ENCODE measurements at regions not wholly inside any gene's neighbourhood (a gene's known extent, or its start where the extent isn't known, plus 50 kb on each side); places are given as distances from the start of the nearest gene placed in this dataset.

GRCh38 chr22:47294222-47294532 is 531.7 kb downstream of the TBC1D22A start:
- Histone ChIP-seq H3K4me2 (no peak overlapping the region), H3K27ac (no peak overlapping the region), H3K27me3 (no peaks in the 10 kb centered on the region), H3K36me3 (no peaks in the 10 kb centered on the region), H4K20me1 (no peaks in the 10 kb centered on the region; a peak in 1 of 22 replicates), H3K4me1 (no peaks in the 10 kb centered on the region), H3K4me3 (no peak overlapping the region), H3K9me3 (replicated peaks in 1 of 11) (no peaks in the 10 kb centered on the region), H3K9ac (no peak overlapping the region)
- no peak for TF ChIP-seq Cebpa-rat (IDR thresholded peaks at IDR 0.05)

GRCh38 chr22:47293368-47294221 is 531.1 kb downstream of the TBC1D22A start:
- Histone ChIP-seq H3K36me3 (no peaks in the 10 kb centered on the region), H4K20me1 (no peaks in the 10 kb centered on the region; a peak in 1 of 22 replicates), H3K9me3 (replicated peaks in 1 of 11) (no peaks in the 10 kb centered on the region), H3K4me1 (no peaks in the 10 kb centered on the region), H3K4me2 (no peak overlapping the region), H3K9ac (no peak overlapping the region), H3K27ac (no peak overlapping the region), H3K27me3 (no peaks in the 10 kb centered on the region), H3K4me3 (no peak overlapping the region)
- TF ChIP-seq Cebpa-rat (IDR thresholded peaks at IDR 0.05) = no peak

DNA sequence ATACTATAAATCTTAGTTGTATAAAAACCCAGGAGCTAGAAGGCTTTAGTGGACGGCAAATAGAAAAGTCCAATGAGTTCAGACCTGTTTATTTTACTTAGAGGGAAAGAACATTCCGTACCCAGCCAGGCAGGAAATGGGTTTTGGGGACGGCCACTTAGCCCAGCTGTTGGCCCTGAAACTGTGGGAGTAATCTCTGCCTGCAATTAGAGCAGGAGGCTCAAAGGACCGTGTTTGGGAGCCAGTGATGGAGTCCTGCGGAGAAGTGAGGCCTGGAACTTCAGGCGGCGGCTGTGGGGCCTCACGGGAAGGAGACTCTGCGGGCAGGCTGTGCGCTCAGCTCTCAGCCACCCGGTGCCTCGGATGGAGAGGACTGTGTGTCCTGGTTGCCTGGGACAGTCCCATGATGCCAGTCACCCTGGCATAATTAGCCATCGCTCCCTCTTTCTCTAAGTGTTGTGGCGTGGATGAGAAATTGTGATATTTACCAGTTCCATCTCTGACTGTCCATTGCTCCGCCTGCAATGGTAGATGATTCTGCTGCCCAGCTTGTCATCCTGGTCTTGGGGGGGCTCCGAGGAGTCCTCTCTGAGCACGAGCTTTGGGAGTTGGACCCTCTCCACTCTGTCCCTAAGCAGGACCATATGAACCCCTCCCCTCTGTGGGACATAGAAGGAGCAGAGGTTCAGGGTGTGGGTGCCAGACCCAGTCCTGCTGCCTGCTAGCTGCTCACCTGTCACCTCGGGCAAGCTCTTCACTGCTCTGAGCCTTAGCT is 530.3 kb downstream of the TBC1D22A start:
- Histone ChIP-seq H3K36me3 (no peaks in the 10 kb centered on the region), H3K4me1 (no peaks in the 10 kb centered on the region), H3K4me3 (no peak overlapping the region), H3K27ac (no peak overlapping the region), H3K9me3 (replicated peaks in 1 of 11) (no peaks in the 10 kb centered on the region), H4K20me1 (no peaks in the 10 kb centered on the region; a peak in 1 of 22 replicates), H3K4me2 (no peak overlapping the region), H3K9ac (no peak overlapping the region), H3K27me3 (no peaks in the 10 kb centered on the region)
- TF ChIP-seq Cebpa-rat (IDR thresholded peaks at IDR 0.05) = no peak

DNA sequence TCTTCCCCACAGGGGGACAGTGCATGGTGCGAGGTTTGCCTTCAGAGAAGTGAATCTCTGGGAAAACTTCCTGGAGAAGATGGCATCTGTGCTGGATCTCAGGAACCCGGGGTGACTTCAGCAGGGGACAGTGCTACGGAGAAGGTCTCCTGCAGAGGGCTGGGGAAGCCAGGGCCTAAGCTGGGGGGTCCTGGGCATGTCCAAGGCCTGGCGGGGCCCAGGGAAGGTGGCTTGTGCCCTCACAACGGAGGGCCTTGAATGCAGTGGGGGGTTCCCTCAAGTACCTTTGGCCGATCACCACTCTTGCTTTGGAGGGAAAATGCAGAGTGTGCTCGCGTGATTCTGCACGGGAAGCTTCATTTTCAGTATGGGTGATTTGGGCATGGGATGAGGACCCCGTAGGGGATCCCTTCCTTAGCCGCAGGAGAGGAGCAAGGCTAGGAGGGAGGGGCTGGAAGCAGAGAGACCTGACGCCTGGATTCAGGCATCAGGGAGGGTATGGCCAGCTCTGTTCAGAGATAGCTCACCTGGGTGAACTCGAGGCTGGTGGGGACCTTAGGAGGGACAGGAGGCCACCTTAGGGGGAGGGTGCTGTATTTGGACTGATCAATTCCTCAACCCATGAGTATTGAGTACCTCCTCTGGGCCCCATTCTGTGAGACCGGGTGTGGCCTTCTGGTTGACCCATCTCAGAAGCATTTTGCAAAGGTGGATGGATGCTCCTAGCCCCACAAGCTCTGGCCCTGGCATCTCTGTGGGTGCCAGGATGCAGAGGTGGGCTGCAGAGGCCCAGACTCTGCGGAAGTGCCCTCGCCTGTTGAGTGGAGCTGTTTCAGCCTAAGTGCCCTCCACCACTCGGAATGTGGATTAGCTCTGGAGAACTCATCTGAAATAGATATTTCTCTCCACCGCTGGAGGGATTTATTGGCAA is 529.4 kb downstream of the TBC1D22A start:
- TF ChIP-seq Cebpa-rat (IDR thresholded peaks at IDR 0.05) = no peak
- Histone ChIP-seq H3K9ac (no peak overlapping the region), H4K20me1 (no peaks in the 10 kb centered on the region; a peak in 1 of 22 replicates), H3K4me3 (no peak overlapping the region), H3K4me1 (peaks cover 0 to 2% (median 0%) of the 10 kb centered on the region in 10 experiments; a peak in 1 of 20 replicates), H3K4me2 (no peak overlapping the region), H3K27me3 (no peaks in the 10 kb centered on the region), H3K9me3 (replicated peaks in 1 of 11) (no peaks in the 10 kb centered on the region), H3K36me3 (no peaks in the 10 kb centered on the region), H3K27ac (no peak overlapping the region)

DNA sequence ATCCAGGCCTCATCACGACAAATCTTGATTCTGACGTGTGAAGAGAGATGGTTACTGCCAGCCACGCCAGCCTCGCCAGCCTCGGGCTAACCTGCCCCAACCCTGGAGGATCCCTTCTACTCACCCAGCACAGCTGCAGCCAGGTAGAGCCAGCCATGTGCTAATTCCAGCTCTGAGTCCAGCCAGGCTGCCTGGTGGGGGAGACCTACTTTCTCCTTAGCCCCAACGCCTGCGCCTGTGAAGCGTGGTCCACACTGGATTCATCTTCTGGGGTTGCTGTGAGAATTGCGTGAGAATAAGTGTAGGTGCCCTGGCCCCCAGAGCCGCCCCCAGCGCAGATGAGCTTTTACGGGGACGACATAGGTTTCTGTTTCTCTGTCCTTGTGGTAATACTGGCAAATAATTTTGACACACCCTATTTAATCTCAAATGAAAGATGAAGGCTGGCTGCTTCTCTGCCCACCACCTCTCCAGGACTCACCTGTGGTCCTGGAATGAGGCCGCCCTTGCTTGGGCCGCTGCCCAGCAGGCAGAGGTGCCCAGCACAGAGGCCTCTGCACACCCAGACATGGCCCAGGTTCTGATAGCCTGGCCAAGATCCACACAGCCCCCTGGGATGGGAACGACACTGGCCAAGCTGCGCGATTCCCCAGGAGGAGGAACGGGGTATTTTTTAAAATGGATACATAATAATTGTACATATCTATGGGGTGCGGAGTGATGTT is 528.4 kb downstream of the TBC1D22A start:
- H3K4me2 ChIP-seq = no peak overlapping the region
- H3K9me3 ChIP-seq (replicated peaks in 1 of 11) = no peaks in the 10 kb centered on the region

GRCh38 chr22:47289336-47289985 is 527.0 kb downstream of the TBC1D22A start:
- H3K36me3 ChIP-seq = no peaks in the 10 kb centered on the region
- H3K27me3 ChIP-seq = no peaks in the 10 kb centered on the region
- H3K27ac ChIP-seq = no peak overlapping the region
- no peak overlapping the region for H3K4me2 ChIP-seq
- H4K20me1 ChIP-seq = no peaks in the 10 kb centered on the region; a peak in 2 of 22 replicates
- H3K4me3 ChIP-seq = no peak overlapping the region
- H3K4me1 ChIP-seq = peaks cover 0 to 6% (median 0%) of the 10 kb centered on the region in 10 experiments; a peak in 1 of 20 replicates
- TF ChIP-seq Cebpa-rat (IDR thresholded peaks at IDR 0.05) = no peak
- no peak overlapping the region for H3K9ac ChIP-seq
- H3K9me3 ChIP-seq (replicated peaks in 1 of 11) = no peaks in the 10 kb centered on the region

More for the DNA sequence above, 528.4 kb downstream of the TBC1D22A start:
- no peak overlapping the region for H3K9ac ChIP-seq
- H3K27me3 ChIP-seq = no peaks in the 10 kb centered on the region
- no peak overlapping the region for H3K4me3 ChIP-seq
- no peak overlapping the region for H3K27ac ChIP-seq
- H4K20me1 ChIP-seq = no peaks in the 10 kb centered on the region; a peak in 2 of 22 replicates
- H3K36me3 ChIP-seq = no peaks in the 10 kb centered on the region
- TF ChIP-seq Cebpa-rat (IDR thresholded peaks at IDR 0.05) = no peak
- H3K4me1 ChIP-seq = peaks cover 0 to 6% (median 0%) of the 10 kb centered on the region in 10 experiments; a peak in 1 of 20 replicates

DNA sequence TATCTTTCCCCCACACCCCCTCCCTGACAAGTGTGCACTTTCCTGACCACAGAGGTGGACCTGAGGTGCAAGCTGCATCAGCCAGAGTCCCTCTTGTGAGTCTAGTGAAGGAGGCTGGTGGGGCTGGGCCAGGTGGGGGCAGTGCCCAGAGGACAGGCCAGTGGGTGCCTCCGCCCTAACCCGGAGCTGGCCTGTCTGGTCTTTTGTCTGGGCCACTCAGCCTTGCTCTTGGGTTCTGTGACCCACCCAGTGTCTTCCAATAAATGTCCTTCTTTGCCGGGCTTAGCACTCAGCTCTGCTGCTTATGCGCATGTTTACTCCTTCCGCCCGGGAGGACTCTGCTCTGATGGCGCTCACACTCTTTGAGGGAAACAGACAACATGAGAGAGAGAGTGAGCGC is 526.2 kb downstream of the TBC1D22A start:
- H4K20me1 ChIP-seq = no peaks in the 10 kb centered on the region; a peak in 2 of 22 replicates
- H3K27ac ChIP-seq = no peak overlapping the region
- H3K9me3 ChIP-seq (replicated peaks in 1 of 11) = no peaks in the 10 kb centered on the region
- no peaks in the 10 kb centered on the region for H3K27me3 ChIP-seq
- no peak for TF ChIP-seq Cebpa-rat (IDR thresholded peaks at IDR 0.05)
- peaks cover 0 to 6% (median 0%) of the 10 kb centered on the region in 10 experiments; a peak in 1 of 20 replicates for H3K4me1 ChIP-seq
- H3K36me3 ChIP-seq = no peaks in the 10 kb centered on the region
- H3K4me3 ChIP-seq = no peak overlapping the region
- no peak overlapping the region for H3K4me2 ChIP-seq
- H3K9ac ChIP-seq = no peak overlapping the region

GRCh38 chr22:47287516-47287915 is 525.1 kb downstream of the TBC1D22A start:
- Histone ChIP-seq H3K36me3 (no peaks in the 10 kb centered on the region), H3K27me3 (no peaks in the 10 kb centered on the region), H3K4me1 (peaks cover 0 to 6% (median 0%) of the 10 kb centered on the region in 10 experiments; a peak in 1 of 20 replicates), H3K9me3 (replicated peaks in 1 of 11) (no peaks in the 10 kb centered on the region), H3K9ac (no peak overlapping the region), H3K4me3 (no peak overlapping the region), H3K27ac (no peak overlapping the region), H3K4me2 (no peak overlapping the region), H4K20me1 (no peaks in the 10 kb centered on the region; a peak in 2 of 22 replicates)
- no peak for TF ChIP-seq Cebpa-rat (IDR thresholded peaks at IDR 0.05)
